KG1 (cell line): ENCODE measurements at regions not wholly inside any gene's neighbourhood (a gene's known extent, or its start where the extent isn't known, plus 50 kb on each side); places are given as distances from the start of the nearest gene placed in this dataset.
"Not testable (repeated sequence)": the region's sequence is repeated elsewhere in the genome, so short reads cannot be mapped to it uniquely, and the experiment has no call there.

Experiments
- DNase-seq: peaks from one replicate; lab custom pipeline; 2025; lab: John Stamatoyannopoulos, UW

GRCh38 chr2:16217741-16218140, 277.4 kb downstream of the MYCN start:
- DNase-seq, result not testable (repeated sequence)

GRCh38 chr2:16217291-16217690, 276.9 kb downstream of the MYCN start:
- DNase-seq, result no peak

- DNase-seq, result no peak
Observed at GRCh38 chr2:16216558-16216945, 276.2 kb downstream of the MYCN start.

- DNase-seq, result no peak
Observed at GRCh38 chr2:16215902-16216557, 275.7 kb downstream of the MYCN start.

- DNase-seq, result no peak
Observed at GRCh38 chr2:16214861-16215260, 274.5 kb downstream of the MYCN start.

GRCh38 chr2:16214391-16214790, 274.0 kb downstream of the MYCN start:
- DNase-seq, result no peak

- no peak for DNase-seq
Observed at GRCh38 chr2:16212321-16212720, 272.0 kb downstream of the MYCN start.

- no peak for DNase-seq
Observed at GRCh38 chr2:16211341-16211740, 271.0 kb downstream of the MYCN start.

GRCh38 chr2:16210841-16211240, 270.5 kb downstream of the MYCN start:
- DNase-seq, result no peak

GRCh38 chr2:16209799-16210198, 269.4 kb downstream of the MYCN start:
- DNase-seq, result no peak

- no peak for DNase-seq
Observed at GRCh38 chr2:16208921-16209320, 268.6 kb downstream of the MYCN start.

- DNase-seq, result no peak
Observed at GRCh38 chr2:16208241-16208797, 268.0 kb downstream of the MYCN start.

- DNase-seq, result no peak
Observed at GRCh38 chr2:16207611-16208010, 267.3 kb downstream of the MYCN start.

GRCh38 chr2:16207151-16207550, 266.8 kb downstream of the MYCN start:
- DNase-seq, result no peak

- no peak for DNase-seq
Observed at GRCh38 chr2:16206191-16206944, 266.0 kb downstream of the MYCN start.

- DNase-seq, result no peak
Observed at GRCh38 chr2:16205631-16206030, 265.3 kb downstream of the MYCN start.

GRCh38 chr2:16204886-16205620, 264.7 kb downstream of the MYCN start:
- no peak for DNase-seq

GRCh38 chr2:16204251-16204650, 263.9 kb downstream of the MYCN start:
- no peak for DNase-seq

GRCh38 chr2:16203691-16204090, 263.3 kb downstream of the MYCN start:
- DNase-seq, result no peak

GRCh38 chr2:16203069-16203468, 262.7 kb downstream of the MYCN start:
- no peak for DNase-seq

- no peak for DNase-seq
Observed at GRCh38 chr2:16202266-16203020, 262.1 kb downstream of the MYCN start.

GRCh38 chr2:16201848-16202247, 261.5 kb downstream of the MYCN start:
- no peak for DNase-seq
